Umbilical cord (tissue), 1 donor: ENCODE measurements at regions not wholly inside any gene's neighbourhood (a gene's known extent, or its start where the extent isn't known, plus 50 kb on each side); places are given as distances from the start of the nearest gene placed in this dataset.
"Not testable (repeated sequence)": the region's sequence is repeated elsewhere in the genome, so short reads cannot be mapped to it uniquely, and the experiment has no call there.

ENCODE experiments used
- DNase-seq: peaks from one replicate; pipeline ENCODE4 v3.0.0-alpha.2; 2015; ENCODE audit warnings: low spot score

GRCh38 chr3:73120710-73121109 is 59.3 kb downstream of the EBLN2 start:
- DNase-seq = no peak

- DNase-seq = no peak
These were observed 60.3 kb downstream of the EBLN2 start for GRCh38 chr3:73121669-73122331.

- DNase-seq = no peak
These were observed 72.6 kb downstream of the EBLN2 start for GRCh38 chr3:73134034-73134433.

- no peak for DNase-seq
These were observed 75.5 kb downstream of the EBLN2 start for GRCh38 chr3:73136941-73137340.

- no peak for DNase-seq
These were observed 76.4 kb downstream of the EBLN2 start for GRCh38 chr3:73137736-73138403.

GRCh38 chr3:73140772-73141442 is 79.4 kb downstream of the EBLN2 start:
- no peak for DNase-seq

- DNase-seq = peak; percentile 65
These were observed 80.1 kb downstream of the EBLN2 start for GRCh38 chr3:73141525-73141924.

GRCh38 chr3:73143401-73143800 is 81.9 kb downstream of the EBLN2 start:
- DNase-seq = no peak

GRCh38 chr3:73143821-73144237 is 82.4 kb downstream of the EBLN2 start:
- DNase-seq = peak; percentile 47

GRCh38 chr3:73144276-73144675 is 82.8 kb downstream of the EBLN2 start:
- peak; percentile 27 for DNase-seq

- no peak for DNase-seq
These were observed 83.4 kb downstream of the EBLN2 start for GRCh38 chr3:73144828-73145227.

- DNase-seq = peak; percentile 74
These were observed 86.0 kb downstream of the EBLN2 start for GRCh38 chr3:73147479-73147878.

GRCh38 chr3:73148206-73148605 is 86.7 kb downstream of the EBLN2 start:
- DNase-seq = peak; percentile 86

GRCh38 chr3:73148682-73149081 is 87.2 kb downstream of the EBLN2 start:
- DNase-seq = peak; percentile 89

- DNase-seq = no peak
These were observed 89.1 kb downstream of the EBLN2 start for GRCh38 chr3:73150369-73151130.

- DNase-seq = not testable (repeated sequence)
These were observed 91.1 kb downstream of the EBLN2 start for GRCh38 chr3:73152571-73152970.

- DNase-seq = not testable (repeated sequence)
These were observed 91.6 kb downstream of the EBLN2 start for GRCh38 chr3:73153057-73153456.

GRCh38 chr3:73154261-73154660 is 92.8 kb downstream of the EBLN2 start:
- peak; percentile 7 for DNase-seq

- DNase-seq = not testable (repeated sequence)
These were observed 94.0 kb downstream of the EBLN2 start for GRCh38 chr3:73155441-73155840.

- no peak for DNase-seq
These were observed 103.2 kb downstream of the EBLN2 start for GRCh38 chr3:73164622-73165021.

GRCh38 chr3:73175698-73176097 is 114.2 kb downstream of the EBLN2 start:
- no peak for DNase-seq

GRCh38 chr3:73176941-73177340 is 115.5 kb downstream of the EBLN2 start:
- DNase-seq = no peak
